OCI-LY1 (cell line): ENCODE measurements at regions not wholly inside any gene's neighbourhood (a gene's known extent, or its start where the extent isn't known, plus 50 kb on each side); places are given as distances from the start of the nearest gene placed in this dataset.

Experiments used
- H2AFZ ChIP-seq: fragments of 200-600 bp; sonication (generic), shearing (Covaris generic); 2 replicates; pipeline ENCODE4 v1.6.0; 2014; ENCODE audit warnings: antibody characterized with exemption, mild to moderate bottlenecking, low read length
- H3F3A ChIP-seq: fragments of 200-600 bp; sonication (generic), shearing (Covaris generic); 2 replicates; pipeline ENCODE4 v1.6.0; 2014; ENCODE audit warnings: mild to moderate bottlenecking, antibody characterized with exemption, low read length, moderate library complexity; ENCODE audit not compliant: insufficient read depth
- H3K27ac ChIP-seq: fragments of 200-600 bp; sonication (generic); 2 replicates; pipeline ENCODE4 v1.5.1; 2014; ENCODE audit warnings: low read length, mixed run types, mild to moderate bottlenecking, low read depth; ENCODE audit not compliant: poor library complexity, severe bottlenecking
- H3K27me3 ChIP-seq: fragments of 200-600 bp; sonication (generic); 2 replicates; pipeline ENCODE4 v1.6.0; 2014; ENCODE audit warnings: antibody characterized with exemption, mild to moderate bottlenecking, low read length, moderate library complexity; ENCODE audit not compliant: insufficient read depth
- H3K36me3 ChIP-seq: fragments of 200-600 bp; sonication (generic); 2 replicates; pipeline ENCODE4 v1.6.1; 2014; ENCODE audit warnings: mild to moderate bottlenecking, antibody characterized with exemption, low read length, moderate library complexity, mixed read lengths; ENCODE audit not compliant: insufficient read depth
- H3K4me1 ChIP-seq: fragments of 200-600 bp; sonication (generic); 2 replicates; pipeline ENCODE4 v1.5.1; 2014; ENCODE audit warnings: mild to moderate bottlenecking, low read length, moderate library complexity; ENCODE audit not compliant: insufficient read depth, severe bottlenecking
- H3K4me2 ChIP-seq: fragments of 200-600 bp; sonication (generic), shearing (Covaris generic); 2 replicates; pipeline ENCODE4 v1.6.1; 2014; ENCODE audit warnings: low read length
- H3K4me3 ChIP-seq: fragments of 200-600 bp; sonication (generic); 2 replicates; pipeline ENCODE4 v1.5.1; 2014; ENCODE audit warnings: low read length, low read depth, mild to moderate bottlenecking, mixed read lengths; ENCODE audit not compliant: poor library complexity, severe bottlenecking
- H3K79me2 ChIP-seq: fragments of 200-600 bp; shearing (Covaris generic); 2 replicates; pipeline ENCODE4 v1.6.1; 2016; ENCODE audit warnings: mixed run types, low read length, mixed read lengths; ENCODE audit not compliant: insufficient read depth
- H3K9ac ChIP-seq: fragments of 200-600 bp; sonication (generic), shearing (Covaris generic); 2 replicates; pipeline ENCODE4 v1.6.1; 2014; ENCODE audit warnings: mild to moderate bottlenecking, low read length, mixed read lengths
- H3K9me2 ChIP-seq: fragments of 200-600 bp; sonication (generic), shearing (Covaris generic); 2 replicates; pipeline ENCODE4 v1.6.1; 2014; ENCODE audit warnings: low read depth, mild to moderate bottlenecking, low read length, mixed read lengths
- H3K9me3 ChIP-seq: fragments of 200-600 bp; shearing (Covaris generic); 2 replicates; pipeline ENCODE4 v1.6.1; 2014; ENCODE audit warnings: low read length, mixed read lengths
- H4K20me1 ChIP-seq: fragments of 200-600 bp; sonication (generic), shearing (Covaris generic); 2 replicates; pipeline ENCODE4 v1.6.0; 2016; ENCODE audit warnings: mild to moderate bottlenecking, low read length; ENCODE audit not compliant: insufficient read depth
- EZH2 ChIP-seq: fragments of 200-600 bp; sonication (generic), shearing (Covaris generic); IDR thresholded peaks from 2 replicates; pipeline ENCODE4 v1.8.0; 2017; ENCODE audit warnings: borderline replicate concordance, mixed run types, mild to moderate bottlenecking, antibody characterized with exemption, low read length, moderate library complexity, mixed read lengths
- TF ChIP-seq, protein P1 (sequence below): fragments of 200-600 bp; sonication (generic), shearing (Covaris generic); IDR thresholded peaks from 2 replicates; pipeline ENCODE4 v1.5.1; 2017; ENCODE audit warnings: mild to moderate bottlenecking, antibody characterized with exemption, low read length, moderate library complexity, mixed read lengths

DNA sequence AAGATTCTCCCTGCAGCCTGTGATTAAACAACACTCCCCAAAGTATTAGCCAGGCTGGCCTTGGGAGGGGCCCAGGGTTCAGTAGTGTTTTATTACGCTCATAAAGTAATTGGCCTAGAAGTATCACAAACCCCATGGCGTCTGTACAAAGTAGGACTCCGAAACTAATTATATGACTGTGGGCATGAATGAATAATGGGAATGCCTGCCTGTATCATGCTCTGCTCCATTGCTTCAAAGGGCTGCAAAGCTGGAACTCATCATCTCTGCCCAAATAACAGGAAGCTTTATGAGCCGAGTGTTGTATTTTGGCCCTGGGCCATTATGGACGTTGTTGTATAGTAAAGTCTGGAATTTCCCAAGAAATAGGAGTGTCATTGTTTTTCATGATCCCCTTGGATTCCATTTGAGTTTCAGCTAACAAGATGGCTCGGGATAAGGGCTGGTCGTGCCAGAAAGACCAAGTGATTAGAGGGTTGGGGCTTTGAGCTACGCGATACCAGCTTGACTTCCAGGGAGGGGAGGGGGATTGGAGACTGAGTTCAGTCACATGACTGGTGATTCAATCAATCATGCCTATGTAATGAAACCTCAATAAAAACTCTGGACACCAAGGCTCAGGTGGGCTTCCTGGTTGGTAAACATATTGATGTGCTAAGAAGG is 65.3 kb upstream of the NPTX2 start:
- no peak overlapping the region for H3K4me3 ChIP-seq
- H3K36me3 ChIP-seq = no peaks in the 10 kb centered on the region
- 0 out of 2 replicates have a peak, but pooled peaks cover 12% of the 10 kb centered on the region for H3K9me3 ChIP-seq
- H4K20me1 ChIP-seq = no peaks in the 10 kb centered on the region
- H3K27me3 ChIP-seq = peaks cover 12% of the 10 kb centered on the region; the same call in 1 of the 2 replicates
- no peak overlapping the region for H3K27ac ChIP-seq
- H3K4me2 ChIP-seq = no peak overlapping the region
- peaks cover 4% of the 10 kb centered on the region for H3K4me1 ChIP-seq
- no peak overlapping the region for H2AFZ ChIP-seq
- no peaks in the 10 kb centered on the region for H3F3A ChIP-seq
- H3K79me2 ChIP-seq = no peaks in the 10 kb centered on the region
- H3K9ac ChIP-seq = no peak overlapping the region
- no peaks in the 10 kb centered on the region for H3K9me2 ChIP-seq
- TF ChIP-seq, protein P1, sequence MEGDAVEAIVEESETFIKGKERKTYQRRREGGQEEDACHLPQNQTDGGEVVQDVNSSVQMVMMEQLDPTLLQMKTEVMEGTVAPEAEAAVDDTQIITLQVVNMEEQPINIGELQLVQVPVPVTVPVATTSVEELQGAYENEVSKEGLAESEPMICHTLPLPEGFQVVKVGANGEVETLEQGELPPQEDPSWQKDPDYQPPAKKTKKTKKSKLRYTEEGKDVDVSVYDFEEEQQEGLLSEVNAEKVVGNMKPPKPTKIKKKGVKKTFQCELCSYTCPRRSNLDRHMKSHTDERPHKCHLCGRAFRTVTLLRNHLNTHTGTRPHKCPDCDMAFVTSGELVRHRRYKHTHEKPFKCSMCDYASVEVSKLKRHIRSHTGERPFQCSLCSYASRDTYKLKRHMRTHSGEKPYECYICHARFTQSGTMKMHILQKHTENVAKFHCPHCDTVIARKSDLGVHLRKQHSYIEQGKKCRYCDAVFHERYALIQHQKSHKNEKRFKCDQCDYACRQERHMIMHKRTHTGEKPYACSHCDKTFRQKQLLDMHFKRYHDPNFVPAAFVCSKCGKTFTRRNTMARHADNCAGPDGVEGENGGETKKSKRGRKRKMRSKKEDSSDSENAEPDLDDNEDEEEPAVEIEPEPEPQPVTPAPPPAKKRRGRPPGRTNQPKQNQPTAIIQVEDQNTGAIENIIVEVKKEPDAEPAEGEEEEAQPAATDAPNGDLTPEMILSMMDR = no peak
- TF ChIP-seq EZH2 = no peak

GRCh38 chr7:98548971-98549370 is 68.1 kb upstream of the NPTX2 start:
- no peak overlapping the region for H3K4me3 ChIP-seq
- H3K9ac ChIP-seq = no peak overlapping the region
- no peaks in the 10 kb centered on the region for H4K20me1 ChIP-seq
- no peak overlapping the region for H3K4me2 ChIP-seq
- no peaks in the 10 kb centered on the region for H3K9me2 ChIP-seq
- no peak overlapping the region for H3K27ac ChIP-seq
- TF ChIP-seq, protein P1 = no peak
- no peak for TF ChIP-seq EZH2
- no peaks in the 10 kb centered on the region for H3F3A ChIP-seq
- H3K27me3 ChIP-seq = peaks cover 6% of the 10 kb centered on the region; the same call in 1 of the 2 replicates
- H3K36me3 ChIP-seq = no peaks in the 10 kb centered on the region
- no peaks in the 10 kb centered on the region for H3K79me2 ChIP-seq
- no peak overlapping the region for H2AFZ ChIP-seq
- H3K4me1 ChIP-seq = peaks cover 4% of the 10 kb centered on the region
- H3K9me3 ChIP-seq = 0 out of 2 replicates have a peak, but pooled peaks cover 12% of the 10 kb centered on the region

- TF ChIP-seq EZH2 = no peak
- TF ChIP-seq, protein P1 = no peak
- no peaks in the 10 kb centered on the region for H3K4me1 ChIP-seq
- H3K9me3 ChIP-seq = 0 out of 2 replicates have a peak, but pooled peaks cover 12% of the 10 kb centered on the region
These were observed 68.7 kb upstream of the NPTX2 start for GRCh38 chr7:98548370-98548769.

More at GRCh38 chr7:98548370-98548769, 68.7 kb upstream of the NPTX2 start:
- Histone ChIP-seq H2AFZ (no peak overlapping the region), H4K20me1 (no peaks in the 10 kb centered on the region), H3K4me2 (no peak overlapping the region), H3K4me3 (no peak overlapping the region), H3F3A (no peaks in the 10 kb centered on the region), H3K36me3 (no peaks in the 10 kb centered on the region), H3K27ac (no peak overlapping the region), H3K79me2 (no peaks in the 10 kb centered on the region), H3K27me3 (peaks cover 6% of the 10 kb centered on the region; the same call in 1 of the 2 replicates), H3K9me2 (no peaks in the 10 kb centered on the region), H3K9ac (no peak overlapping the region)
